CD4-positive, alpha-beta T cell treated with Interleukin-1 beta for 1 hour (primary cell): ENCODE measurements at regions not wholly inside any gene's neighbourhood (a gene's known extent, or its start where the extent isn't known, plus 50 kb on each side); places are given as distances from the start of the nearest gene placed in this dataset.

Source experiments
- DNase-seq, 2 donors: peaks; one replicate each; pipeline ENCODE4 v3.0.0-alpha.2; 2020 to 2022

- no peak for DNase-seq
These were observed 260.5 kb downstream of the CBLN1 start for GRCh38 chr16:49021136-49021535.

- no peak for DNase-seq
These were observed 261.2 kb downstream of the CBLN1 start for GRCh38 chr16:49020436-49020835.

- DNase-seq: no peak
These were observed 261.8 kb downstream of the CBLN1 start for GRCh38 chr16:49019831-49020230.

GRCh38 chr16:49019081-49019633, 262.5 kb downstream of the CBLN1 start:
- DNase-seq: no peak

GRCh38 chr16:49018259-49018931, 263.2 kb downstream of the CBLN1 start:
- DNase-seq: no peak

- no peak for DNase-seq
These were observed 264.1 kb downstream of the CBLN1 start for GRCh38 chr16:49017501-49017900.

GRCh38 chr16:49016461-49016860, 265.2 kb downstream of the CBLN1 start:
- DNase-seq: no peak

- no peak for DNase-seq
These were observed 266.4 kb downstream of the CBLN1 start for GRCh38 chr16:49015225-49015592.

GRCh38 chr16:49014277-49015224, 267.1 kb downstream of the CBLN1 start:
- no peak for DNase-seq

GRCh38 chr16:49013727-49014080, 267.9 kb downstream of the CBLN1 start:
- DNase-seq: no peak

GRCh38 chr16:49012961-49013726, 268.5 kb downstream of the CBLN1 start:
- DNase-seq: no peak

GRCh38 chr16:49011901-49012300, 269.7 kb downstream of the CBLN1 start:
- DNase-seq: no peak

GRCh38 chr16:49010879-49011278, 270.8 kb downstream of the CBLN1 start:
- DNase-seq: no peak

- DNase-seq: no peak
These were observed 271.2 kb downstream of the CBLN1 start for GRCh38 chr16:49010396-49010795.

GRCh38 chr16:49009204-49009603, 272.4 kb downstream of the CBLN1 start:
- DNase-seq: no peak

GRCh38 chr16:49003992-49004391, 277.6 kb downstream of the CBLN1 start:
- DNase-seq: no peak

GRCh38 chr16:49003022-49003421, 278.6 kb downstream of the CBLN1 start:
- no peak for DNase-seq

- DNase-seq: no peak
These were observed 281.0 kb downstream of the CBLN1 start for GRCh38 chr16:49000594-49000993.

GRCh38 chr16:48999508-48999907, 282.1 kb downstream of the CBLN1 start:
- DNase-seq: no peak

- DNase-seq: no peak
These were observed 282.6 kb downstream of the CBLN1 start for GRCh38 chr16:48999044-48999443.

- DNase-seq: no peak
These were observed 283.7 kb downstream of the CBLN1 start for GRCh38 chr16:48997946-48998345.

- DNase-seq: no peak
These were observed 284.5 kb downstream of the CBLN1 start for GRCh38 chr16:48997081-48997615.

GRCh38 chr16:48978501-48978900, 303.1 kb downstream of the CBLN1 start:
- no peak for DNase-seq
